Uterus (tissue), 2 donors: ENCODE measurements at regions not wholly inside any gene's neighbourhood (a gene's known extent, or its start where the extent isn't known, plus 50 kb on each side); places are given as distances from the start of the nearest gene placed in this dataset.

Experiments used
- POLR2A ChIP-seq, 2 donors: fragments of 450-650 bp; IDR thresholded peaks; one replicate each; pipeline ENCODE4 v1.6.1; 2016; ENCODE audit warnings: antibody characterized with exemption in 2 of 2, mild to moderate bottlenecking in 1 of 2, moderate library complexity in 1 of 2
- TF ChIP-seq, protein P1 (sequence below), 4 experiments: fragments of 200-600 bp in 2 of 4; fragments of 450-650 bp in 2 of 4; sonication (generic) in 2 of 4; IDR thresholded peaks; one replicate each; pipeline ENCODE4 v1.5.1; 2016 to 2019; ENCODE audit warnings: antibody characterized with exemption in 4 of 4, mild to moderate bottlenecking in 2 of 4, moderate library complexity in 1 of 4

GRCh38 chr4:124104628-124105027, 607.9 kb downstream of the ANKRD50 start:
- TF ChIP-seq, protein P1, sequence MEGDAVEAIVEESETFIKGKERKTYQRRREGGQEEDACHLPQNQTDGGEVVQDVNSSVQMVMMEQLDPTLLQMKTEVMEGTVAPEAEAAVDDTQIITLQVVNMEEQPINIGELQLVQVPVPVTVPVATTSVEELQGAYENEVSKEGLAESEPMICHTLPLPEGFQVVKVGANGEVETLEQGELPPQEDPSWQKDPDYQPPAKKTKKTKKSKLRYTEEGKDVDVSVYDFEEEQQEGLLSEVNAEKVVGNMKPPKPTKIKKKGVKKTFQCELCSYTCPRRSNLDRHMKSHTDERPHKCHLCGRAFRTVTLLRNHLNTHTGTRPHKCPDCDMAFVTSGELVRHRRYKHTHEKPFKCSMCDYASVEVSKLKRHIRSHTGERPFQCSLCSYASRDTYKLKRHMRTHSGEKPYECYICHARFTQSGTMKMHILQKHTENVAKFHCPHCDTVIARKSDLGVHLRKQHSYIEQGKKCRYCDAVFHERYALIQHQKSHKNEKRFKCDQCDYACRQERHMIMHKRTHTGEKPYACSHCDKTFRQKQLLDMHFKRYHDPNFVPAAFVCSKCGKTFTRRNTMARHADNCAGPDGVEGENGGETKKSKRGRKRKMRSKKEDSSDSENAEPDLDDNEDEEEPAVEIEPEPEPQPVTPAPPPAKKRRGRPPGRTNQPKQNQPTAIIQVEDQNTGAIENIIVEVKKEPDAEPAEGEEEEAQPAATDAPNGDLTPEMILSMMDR (IDR thresholded peaks at IDR 0.05): no peak
- TF ChIP-seq POLR2A (IDR thresholded peaks at IDR 0.05): no peak
